ENCODE measurements at regions not wholly inside any gene's neighbourhood (a gene's known extent, or its start where the extent isn't known, plus 50 kb on each side); places are given as distances from the start of the nearest gene placed in this dataset.
"Not testable (repeated sequence)": the region's sequence is repeated elsewhere in the genome, so short reads cannot be mapped to it uniquely, and the experiment has no call there.

GRCh38 chr12:87051621-87052020 lies 795.4 kb upstream of the MGAT4C start:
- DNase-seq, result no peak

GRCh38 chr12:87047691-87048090 lies 791.5 kb upstream of the MGAT4C start:
- DNase-seq, result no peak

GRCh38 chr12:87039536-87039935 lies 783.3 kb upstream of the MGAT4C start:
- DNase-seq, result no peak

DNA sequence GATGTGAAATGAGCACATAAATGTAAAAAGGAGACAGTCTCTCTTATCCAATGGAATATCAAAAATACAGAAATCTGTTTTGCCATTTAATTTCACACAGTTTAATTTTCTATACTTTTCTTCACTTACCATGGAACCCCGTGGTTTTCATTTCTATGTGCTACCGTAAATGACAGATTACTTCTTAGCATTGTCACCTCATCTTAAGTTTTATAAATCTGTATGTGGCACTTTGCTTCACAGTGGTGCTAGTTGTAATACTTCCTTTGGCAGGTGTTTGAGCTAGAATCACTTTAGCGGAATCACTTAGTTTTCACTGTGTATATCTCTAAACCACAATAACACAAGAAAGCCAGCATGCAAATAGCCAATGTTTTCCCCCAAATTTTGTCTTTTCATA lies 781.9 kb upstream of the MGAT4C start:
- no peak for DNase-seq

DNA sequence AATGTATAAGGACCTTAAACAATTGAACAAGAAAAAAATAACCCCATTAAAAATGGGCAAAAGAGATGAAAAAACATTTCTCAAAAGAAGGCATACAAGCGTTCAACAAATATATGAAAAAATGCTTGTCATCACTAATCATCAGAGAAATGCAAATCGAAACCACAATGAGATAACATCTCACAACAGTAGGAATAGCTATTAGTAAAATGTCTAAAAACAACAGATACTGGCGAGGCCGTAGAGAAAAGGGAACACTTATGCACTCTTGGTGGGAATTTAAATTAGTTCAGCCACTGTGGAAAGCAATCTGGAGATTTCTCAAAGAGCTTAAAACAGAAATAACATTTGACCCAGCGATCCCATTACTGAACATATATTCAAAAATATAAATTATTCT lies 769.8 kb upstream of the MGAT4C start:
- DNase-seq, result no peak

DNA sequence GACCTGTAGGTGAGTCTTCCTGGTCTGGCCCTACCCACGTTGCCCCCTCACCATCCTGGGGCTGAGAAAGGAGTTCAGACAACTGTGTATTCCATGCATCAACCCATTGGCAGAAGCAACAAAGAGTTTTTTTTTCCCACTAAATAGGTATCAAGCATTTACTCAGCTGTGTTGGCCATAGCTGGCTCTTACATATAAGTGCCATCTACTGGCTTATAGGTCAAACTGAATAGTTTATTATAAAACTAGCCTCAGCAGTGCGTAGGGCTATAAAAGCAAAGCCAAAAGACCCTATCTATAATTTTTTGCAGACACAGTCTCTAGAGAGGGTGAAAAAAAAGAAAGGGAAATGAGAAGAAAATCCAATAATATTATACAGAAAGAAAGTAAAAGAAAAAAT lies 765.2 kb upstream of the MGAT4C start:
- no peak for DNase-seq

DNA sequence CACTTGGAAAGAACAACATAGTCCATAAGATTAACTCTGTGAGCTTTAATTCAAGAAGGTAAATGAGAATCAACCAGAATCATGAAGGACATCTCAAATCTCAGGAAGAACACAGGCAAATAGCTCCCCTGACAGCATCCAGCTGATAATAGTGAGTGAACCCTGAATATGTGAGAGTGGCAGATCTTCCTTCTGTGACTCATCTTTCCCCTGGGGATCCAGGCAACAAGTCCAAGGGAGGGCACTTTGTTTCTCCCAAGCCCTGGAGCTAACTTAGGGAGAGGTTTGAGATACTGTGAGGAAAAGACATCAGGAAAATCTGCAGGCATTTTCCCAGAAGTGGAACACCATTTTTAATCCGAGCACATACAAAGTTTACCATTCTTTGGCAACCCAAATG lies 763.9 kb upstream of the MGAT4C start:
- DNase-seq, result no peak

- no peak for DNase-seq
Measured at GRCh38 chr12:87015352-87015751, 759.2 kb upstream of the MGAT4C start.

DNA sequence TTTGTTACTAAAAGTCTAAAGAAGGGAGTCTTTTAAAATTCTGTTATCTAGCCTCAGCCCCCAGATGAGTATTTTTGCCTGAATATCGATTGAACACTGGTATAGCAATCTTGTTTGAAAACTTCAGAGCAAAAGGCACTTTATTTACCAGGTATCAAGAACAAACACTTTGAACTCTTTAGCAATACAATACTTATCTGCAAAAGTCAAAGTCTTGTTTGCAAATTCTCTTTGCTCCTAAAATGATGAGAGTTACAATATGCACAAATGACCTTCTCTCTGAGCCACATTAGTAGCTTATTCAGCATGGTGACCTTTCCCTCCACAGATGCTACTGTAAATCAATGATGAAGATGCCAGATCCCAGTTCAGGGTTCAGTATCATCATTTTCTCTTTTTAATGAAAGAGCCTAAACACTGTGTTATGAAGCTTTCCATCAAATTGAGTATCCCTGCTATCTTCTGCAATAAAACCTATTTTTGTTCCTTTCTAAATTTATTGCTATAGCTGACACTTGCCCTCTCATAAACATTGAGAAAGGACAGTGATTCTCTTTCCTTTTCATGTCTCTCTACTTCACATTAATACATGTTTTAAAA lies 752.7 kb upstream of the MGAT4C start:
- no peak for DNase-seq

DNA sequence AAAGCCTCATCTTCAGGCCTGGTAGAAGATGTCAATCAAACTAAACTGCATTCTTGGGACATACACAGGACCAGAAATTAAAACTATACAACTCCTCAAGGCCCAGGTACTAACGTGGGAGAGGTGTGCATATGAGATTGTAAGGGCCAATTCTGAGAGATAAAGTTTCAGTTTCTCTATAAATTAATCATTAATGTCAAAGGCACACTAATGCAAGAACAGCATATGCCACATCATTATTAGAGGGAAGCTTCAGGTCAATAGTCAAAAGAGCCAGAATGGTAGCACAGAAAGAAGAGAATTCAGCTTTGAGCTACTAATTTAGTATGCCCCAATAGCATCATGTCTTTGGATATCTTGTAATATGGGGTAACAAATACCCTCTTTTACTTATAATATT lies 744.9 kb upstream of the MGAT4C start:
- no peak for DNase-seq

DNA sequence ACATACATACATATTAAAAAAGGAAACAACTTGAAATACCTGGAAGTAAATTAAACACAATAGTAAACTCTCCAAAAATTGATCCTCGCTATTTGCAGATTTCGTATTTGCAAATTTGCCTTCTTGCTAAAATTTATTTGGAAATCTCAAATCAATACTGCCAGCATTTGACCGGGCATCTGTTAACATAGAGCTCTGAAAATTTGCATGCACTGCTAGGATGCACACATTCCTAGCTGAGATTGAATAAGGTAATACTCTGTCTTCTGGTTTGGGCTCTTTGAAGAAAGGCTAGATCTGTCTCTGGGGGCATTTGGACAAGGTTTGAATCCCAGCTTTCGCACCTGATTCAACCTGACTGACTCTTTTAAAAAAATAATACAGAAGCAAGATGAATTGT lies 729.1 kb upstream of the MGAT4C start:
- DNase-seq, result no peak

GRCh38 chr12:86970595-86970994 lies 714.4 kb upstream of the MGAT4C start:
- DNase-seq, result not testable (repeated sequence)

DNA sequence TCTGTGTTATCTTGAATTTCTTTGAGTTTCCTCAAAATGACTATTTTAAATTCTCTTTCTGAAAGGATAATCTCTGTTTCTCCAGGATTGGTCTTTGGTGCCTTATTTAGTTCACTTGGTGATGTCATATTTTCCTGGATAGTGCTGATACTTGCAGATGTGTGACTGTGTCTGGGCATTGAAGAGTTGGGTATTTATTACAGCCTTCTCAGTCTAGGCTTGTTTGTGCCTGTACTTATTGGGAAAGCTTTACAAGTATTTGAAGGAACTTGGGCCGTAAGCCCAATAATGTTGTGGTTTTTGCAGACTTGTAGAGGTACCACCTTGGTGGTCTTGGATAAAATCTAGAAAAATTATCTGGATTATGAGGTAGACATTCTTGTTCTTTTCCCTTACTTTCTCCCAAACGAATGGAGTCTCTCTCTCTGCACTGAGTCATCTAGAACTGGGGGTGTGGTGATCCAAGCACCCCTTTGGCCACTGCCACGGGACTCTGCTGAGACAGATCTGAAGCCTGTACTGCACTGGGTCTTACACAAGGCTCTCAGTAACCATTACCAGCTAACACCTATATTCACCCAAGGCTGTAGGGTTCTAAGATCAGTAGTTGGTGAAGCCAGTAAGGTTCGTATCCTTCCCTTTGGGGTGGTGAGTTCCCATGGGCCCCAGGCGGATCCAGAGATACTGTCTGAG lies 703.7 kb upstream of the MGAT4C start:
- DNase-seq, result no peak

- DNase-seq, result no peak
Measured at GRCh38 chr12:86950444-86950843, 694.3 kb upstream of the MGAT4C start.

DNA sequence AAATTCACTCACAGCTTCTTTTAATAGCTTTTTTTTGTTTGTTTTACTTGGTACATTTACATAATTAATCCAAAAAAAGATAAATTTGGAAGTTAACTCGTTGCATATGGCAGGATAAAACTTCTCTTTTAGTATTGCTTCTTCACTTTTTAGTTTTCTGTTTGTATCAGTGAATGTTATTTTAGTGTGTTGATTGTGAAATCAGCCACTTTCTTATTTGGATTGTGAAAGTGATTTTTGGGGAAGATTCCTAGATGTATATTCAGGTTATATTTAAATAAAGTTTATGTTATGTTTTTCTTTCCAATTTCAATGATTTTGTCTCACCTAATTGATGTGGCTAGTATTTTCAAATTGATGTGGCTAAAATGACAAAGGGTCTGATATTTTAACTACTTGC lies 693.9 kb upstream of the MGAT4C start:
- no peak for DNase-seq

GRCh38 chr12:86948851-86949250 lies 692.7 kb upstream of the MGAT4C start:
- no peak for DNase-seq

DNA sequence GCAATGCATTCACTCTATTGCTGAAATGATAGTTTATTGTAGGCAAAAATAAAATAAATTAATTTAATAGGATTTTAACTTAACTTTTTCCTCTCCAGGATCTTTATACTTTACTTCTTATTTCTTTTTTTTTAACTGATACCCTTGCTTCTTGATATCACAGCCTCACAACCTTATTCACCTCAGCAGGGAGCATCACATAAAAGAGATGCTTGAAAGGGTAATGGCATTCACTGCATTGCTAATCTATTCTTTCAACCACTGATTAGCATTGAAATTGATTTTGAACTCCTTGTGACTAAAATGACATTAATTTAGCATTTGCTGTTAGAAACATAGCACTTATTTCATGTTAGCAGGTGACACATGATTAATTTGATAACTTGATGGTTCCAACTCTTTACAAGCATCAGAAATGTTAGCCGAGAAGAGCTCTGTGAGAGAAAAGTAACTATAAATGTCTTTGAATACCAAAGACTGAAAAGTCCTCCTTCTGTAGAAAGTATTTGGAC lies 689.5 kb upstream of the MGAT4C start:
- no peak for DNase-seq

GRCh38 chr12:86944197-86944819 lies 688.1 kb upstream of the MGAT4C start:
- not testable (repeated sequence) for DNase-seq

GRCh38 chr12:86931714-86932113 lies 675.5 kb upstream of the MGAT4C start:
- no peak for DNase-seq

GRCh38 chr12:86929962-86930361 lies 673.8 kb upstream of the MGAT4C start:
- no peak for DNase-seq

DNA sequence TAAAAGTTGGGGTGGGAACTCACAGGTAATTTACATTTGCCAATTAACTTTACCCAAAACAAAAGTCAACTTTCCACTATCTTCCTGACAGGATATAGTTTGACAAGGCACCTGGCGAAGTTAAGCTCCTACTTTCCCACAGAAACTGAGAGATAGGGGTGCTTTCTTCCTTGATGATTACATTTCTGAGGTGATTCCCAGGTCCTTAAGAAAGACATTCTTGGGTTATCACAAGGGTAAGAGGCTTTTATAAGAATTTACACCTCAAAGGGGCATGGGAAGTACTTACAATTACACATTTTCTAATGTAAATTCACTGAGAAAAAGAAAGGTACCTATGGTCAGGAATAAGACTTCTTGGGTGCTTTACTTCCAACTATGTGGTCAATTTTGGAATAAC lies 660.9 kb upstream of the MGAT4C start:
- DNase-seq, result no peak

DNA sequence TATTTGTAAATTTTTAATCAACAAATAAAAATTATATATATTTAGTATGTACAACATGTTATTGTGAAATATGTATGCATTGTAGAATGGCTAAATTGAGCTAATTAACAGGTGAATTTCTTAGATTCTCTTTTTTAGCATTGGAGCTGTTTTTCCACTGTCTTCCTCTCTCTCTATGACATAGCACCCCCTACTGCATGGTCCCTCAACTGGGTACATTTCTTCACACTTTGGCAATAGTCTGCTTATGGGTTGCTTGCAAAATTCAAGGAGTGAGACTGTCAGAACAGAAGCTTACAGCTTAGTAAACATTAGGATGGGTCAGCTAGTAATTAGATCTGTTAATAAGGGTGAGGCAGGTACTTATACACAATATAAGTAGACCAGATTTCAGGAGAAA lies 658.5 kb upstream of the MGAT4C start:
- DNase-seq, result no peak

DNA sequence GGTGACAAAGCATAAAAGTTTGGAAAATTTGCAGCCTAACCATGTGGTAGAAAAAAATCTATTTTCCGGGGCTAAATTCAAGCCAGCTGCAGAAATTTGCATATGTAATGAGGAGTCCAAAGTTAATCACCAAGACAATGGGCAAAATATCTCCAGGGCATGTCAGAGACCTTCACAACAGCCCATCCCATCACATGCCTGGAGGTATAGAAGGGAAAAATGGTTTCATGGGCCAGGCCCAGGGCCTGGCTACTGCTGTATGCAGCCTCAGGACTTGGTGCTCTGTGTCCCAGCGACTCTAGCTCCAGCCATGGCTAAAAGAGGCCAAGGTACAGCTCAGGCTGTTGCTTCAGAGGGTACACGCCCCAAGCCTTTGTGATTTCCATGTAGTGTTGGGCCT lies 655.8 kb upstream of the MGAT4C start:
- no peak for DNase-seq

GRCh38 chr12:86903159-86903558 lies 647.0 kb upstream of the MGAT4C start:
- DNase-seq, result no peak
